ENCODE measurements at regions not wholly inside any gene's neighbourhood (a gene's known extent, or its start where the extent isn't known, plus 50 kb on each side); places are given as distances from the start of the nearest gene placed in this dataset.

DNA sequence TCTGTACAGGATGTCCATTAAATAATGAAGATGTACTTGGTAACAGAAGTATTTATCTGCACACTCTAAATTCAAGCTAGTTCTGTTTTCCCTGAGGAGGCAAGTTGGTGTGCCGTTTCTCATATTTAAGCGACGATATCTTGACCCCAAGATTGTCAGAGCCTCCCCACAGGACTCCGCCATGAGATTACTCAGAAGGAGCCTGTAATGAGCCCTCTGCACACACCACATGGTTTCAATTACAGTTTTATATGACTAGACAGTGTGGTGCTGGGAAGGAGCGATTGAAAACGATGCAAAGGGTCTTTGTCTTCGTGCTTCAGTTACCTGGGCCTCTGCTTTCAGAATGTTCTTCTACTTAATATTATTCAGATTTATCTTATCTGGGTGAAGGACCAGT is 840.4 kb upstream of the WWC1 start:
- DNase-seq, result no peak

DNA sequence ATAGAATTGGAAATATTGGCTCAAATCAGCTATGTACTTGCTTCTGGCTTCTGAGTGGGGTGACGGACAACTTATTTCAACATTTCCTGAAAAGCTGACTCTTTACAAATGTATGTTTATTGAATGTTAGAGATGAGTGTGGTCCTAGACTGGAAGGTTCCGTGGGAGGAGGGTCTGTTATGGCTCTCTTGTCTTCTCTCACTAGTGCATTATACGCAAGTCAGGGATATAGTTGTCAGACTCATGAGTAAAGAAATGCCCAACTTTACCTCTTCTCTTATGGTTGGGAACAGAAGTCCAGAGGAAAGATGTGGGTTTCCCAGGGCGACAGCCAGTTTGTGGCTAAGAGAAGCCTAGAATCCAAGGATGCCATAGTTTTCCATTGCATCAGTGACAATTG is 839.3 kb upstream of the WWC1 start:
- no peak for DNase-seq

DNA sequence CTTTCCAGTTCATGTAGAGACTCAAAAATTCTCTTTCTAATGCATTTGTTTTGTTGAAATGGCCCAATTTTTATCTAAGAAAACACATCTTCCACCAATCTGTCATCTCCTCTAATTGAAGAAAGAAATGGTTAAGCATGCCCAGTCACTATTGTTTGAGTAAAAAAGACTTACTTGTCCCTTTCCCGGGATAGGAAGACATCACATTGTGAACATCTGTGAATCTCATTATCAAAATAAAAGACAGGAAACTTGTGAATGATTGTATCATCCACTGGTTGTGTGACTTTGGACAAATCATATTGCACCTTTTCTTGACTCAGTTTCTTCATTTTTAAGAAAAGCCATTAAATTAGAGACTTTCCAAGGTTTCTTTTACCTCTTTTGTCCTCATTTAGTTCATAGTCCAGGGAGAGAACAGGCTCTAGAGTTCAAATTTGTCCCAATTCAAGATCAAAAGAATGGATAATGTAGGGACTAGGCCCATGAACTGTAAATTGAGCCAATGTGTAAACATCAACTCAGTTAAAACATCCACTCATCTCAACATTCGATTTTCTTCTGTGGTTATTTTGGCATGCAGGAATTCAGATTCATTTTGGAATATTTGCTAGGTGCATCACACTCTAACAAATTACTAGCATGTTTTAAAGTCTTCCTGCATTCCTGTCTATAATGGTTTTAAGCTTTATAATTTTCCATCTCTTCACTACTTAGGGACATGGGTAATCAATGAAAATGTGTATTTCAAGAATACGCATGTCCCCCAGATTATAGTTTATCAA is 838.0 kb upstream of the WWC1 start:
- DNase-seq, result no peak

DNA sequence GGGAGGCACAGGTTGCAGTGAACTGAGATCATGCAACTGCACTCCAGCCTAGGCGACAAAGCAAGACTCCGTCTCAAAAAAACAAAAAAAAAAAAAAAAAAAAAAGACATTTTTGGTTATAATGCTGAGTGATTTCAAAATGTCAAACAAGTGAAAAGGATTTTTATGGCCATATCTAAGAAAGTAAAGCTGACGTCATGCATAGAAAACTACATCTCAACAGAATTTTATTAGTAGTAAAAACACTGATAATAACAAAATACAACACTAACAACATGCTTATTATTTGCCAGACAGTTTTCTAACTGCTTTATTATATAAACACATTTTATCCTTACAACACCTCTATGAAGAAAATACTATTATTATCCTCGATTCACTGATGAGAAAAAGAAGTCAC is 833.0 kb upstream of the WWC1 start:
- DNase-seq, result no peak

DNA sequence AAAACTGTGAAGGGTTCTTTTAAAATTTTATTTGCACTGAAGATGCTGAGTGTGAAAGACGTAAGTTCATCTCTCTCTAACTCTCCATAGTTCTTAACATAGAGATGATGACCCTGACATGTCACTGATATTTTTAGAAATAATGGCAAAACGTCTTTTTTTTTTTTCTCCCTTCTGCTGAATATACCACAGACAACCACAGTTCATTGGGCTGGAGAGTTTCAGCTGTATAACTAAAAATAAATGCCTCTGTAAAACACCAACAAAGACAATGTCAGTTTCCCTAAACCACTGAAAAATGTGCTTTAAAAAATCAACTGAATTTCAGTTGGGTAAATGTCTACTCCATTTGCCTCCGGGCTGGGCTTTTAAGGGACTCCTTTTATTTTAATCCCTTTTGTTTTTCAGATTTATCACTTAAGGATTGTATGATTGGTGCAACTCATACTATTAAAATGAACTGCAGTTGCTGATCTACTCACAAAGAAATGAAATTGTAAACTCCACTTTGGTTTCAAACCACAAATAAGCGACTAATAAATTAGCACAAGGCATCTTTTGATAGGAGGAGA is 830.9 kb upstream of the WWC1 start:
- DNase-seq, result no peak

DNA sequence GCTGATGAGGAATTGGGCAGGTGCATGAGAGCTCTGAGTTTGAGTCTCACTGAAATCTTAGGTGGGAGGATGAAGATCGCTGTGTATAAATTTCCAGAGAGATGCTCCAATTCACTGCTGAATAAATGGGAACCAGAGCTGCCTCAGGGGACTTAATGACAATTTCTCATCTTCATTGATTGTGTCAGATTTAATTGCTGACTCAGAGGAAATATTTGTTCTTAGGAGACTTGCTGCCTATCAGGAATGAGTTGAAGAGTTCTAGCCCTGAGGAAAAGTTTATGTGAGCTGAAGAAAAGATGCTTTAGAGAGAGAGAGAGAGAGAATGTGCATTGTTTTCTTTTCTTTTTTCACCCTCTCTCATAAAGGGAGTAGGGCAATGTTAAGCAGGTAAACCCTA is 827.5 kb upstream of the WWC1 start:
- DNase-seq, result no peak

DNA sequence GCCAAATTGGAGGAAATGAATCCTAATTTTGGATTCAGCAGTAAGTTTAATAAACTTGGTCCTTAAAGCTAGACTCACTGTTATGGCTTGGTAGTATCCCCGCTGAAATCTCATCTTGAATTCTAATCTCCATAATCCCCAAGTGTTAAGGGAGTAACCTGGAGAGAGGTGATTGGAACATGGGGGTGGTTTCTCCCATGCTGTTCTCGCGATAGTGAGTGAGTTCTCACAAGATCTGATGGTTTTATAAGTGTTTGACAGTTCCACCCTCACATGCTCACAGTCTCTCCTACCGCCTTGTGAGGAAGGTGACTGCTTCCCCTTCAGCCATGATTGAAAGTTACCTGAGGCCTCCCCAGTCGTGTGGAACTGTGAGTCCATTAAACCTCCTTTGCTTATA is 824.5 kb upstream of the WWC1 start:
- no peak for DNase-seq

DNA sequence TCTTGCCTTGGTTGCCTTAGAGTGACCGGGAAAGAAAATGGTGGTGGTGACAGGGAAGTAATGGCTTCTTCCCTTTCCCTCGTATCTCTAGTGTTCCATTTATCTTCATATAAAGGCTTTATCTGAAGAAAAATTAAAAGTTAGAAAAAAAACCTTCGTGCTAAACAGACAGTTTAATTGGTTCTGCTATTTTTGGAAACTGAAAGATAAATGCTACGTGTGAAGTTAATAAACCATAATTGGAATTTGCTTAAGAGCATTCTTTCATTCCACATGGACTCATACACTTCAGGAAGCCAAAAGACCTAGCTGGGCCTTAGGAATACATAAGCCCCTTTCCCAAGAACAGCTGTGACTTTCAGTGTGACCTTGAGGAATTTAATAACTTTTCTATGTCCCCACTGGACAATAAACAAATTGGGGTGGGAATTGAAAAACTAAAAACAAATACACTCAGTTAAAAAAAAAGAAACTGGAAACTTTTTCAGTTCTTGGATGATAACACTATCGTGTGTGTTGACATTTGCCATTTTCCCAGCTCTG is 818.8 kb upstream of the WWC1 start:
- DNase-seq, result no peak

DNA sequence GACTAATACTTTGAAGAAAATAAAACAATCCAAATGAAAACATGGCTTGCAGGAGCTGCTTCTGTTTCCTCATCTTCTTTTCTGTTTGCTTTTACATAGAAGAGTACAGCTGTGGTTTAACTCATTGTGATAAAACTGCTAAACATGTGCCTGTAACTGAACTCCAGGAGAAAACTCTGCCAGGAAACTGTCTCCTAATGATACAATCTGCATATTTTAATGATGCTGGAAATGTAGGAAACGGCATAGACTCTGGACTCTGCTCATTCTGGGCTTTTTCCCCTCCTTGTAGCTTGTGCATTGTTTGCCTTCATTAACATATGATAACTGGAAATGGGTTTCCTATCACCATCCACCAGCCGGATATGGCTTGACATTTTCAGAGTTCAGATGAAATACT is 813.3 kb upstream of the WWC1 start:
- DNase-seq, result no peak

DNA sequence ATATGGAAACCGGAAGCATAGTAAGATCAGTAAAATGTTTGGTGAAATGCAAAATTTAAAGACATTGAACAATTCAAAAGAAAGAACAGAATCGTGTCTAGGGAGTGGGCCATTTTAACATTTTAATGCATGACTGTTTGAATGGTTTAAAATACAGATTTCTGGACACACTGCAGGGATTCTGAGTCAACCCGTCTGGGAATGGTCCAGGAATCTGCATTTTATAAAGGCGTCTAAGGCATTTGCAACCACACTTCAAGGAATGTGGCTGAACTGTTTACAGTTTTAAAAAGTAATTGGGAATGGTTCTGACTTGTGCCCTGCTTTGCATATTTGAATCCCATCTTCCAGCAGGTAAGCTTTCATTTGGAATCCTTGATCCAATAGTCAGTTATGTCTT is 811.7 kb upstream of the WWC1 start:
- no peak for DNase-seq

DNA sequence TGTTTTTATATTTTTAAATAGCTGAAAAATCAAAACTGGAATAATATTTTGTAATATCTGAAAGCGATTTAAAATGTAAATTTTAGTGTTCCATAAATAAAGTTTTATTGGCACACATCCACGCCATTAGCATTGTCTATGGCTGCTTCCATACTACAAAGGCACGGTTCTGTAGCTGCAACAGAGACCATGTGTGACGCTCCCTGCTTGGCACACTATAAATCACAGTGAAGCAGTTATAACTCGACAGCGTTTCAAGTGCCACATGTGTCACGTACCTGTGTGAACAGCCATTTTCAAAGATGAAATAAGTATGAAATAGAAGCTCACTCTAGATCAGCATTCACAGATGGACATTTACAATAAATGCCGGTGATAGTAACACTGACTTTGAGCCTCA is 810.1 kb upstream of the WWC1 start:
- no peak for DNase-seq

DNA sequence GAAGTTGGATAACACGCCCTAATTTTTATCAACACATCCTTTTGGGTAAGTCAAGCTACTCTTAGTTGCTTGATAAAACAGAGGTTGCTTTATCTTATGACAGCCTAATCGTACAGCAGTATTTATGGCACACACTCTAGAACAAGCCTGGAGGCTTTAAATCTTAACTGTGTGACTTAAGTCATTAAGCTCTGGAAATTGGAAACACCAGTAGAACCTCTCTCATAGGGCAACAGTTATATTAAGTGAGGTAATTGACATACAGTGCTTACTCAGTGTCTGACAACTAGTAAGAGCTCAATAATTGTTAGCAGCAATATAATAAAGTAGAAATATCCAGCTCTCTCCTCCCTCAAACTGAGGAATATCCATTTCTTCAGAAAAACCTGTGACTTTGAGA is 808.9 kb upstream of the WWC1 start:
- DNase-seq, result no peak

DNA sequence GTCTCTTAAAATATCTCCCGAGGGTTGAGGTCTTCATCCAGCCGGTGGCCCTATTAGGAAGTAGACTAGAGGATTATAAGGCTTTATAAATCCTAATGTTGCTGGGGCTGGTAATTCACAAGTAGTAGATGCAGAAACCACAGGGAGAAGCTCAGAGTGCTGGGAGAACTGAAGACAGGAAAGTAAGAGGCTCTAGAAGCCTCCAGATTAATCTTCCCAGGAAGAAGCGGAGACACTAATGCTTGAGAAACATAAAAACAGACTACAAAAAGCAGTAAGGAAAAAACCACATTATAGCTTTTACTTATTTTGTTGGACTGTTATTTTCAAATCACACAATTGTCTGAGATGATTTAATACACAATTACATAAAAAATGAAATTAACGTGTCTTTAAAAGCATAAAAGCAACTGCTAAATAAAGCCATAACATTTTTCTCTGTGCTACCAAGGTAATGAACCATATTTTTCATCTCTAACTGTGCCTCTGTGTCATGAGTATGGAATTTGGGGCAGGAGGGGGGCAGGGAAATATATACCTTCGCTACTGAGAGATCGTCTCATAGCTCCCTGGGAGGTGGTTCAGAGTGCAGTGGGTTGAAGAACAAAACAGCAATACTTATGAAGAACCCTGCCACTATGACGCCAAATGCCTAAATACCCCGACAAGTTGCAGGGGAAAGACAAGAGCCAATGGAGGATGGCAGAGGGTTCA is 806.2 kb upstream of the WWC1 start:
- no peak for DNase-seq

DNA sequence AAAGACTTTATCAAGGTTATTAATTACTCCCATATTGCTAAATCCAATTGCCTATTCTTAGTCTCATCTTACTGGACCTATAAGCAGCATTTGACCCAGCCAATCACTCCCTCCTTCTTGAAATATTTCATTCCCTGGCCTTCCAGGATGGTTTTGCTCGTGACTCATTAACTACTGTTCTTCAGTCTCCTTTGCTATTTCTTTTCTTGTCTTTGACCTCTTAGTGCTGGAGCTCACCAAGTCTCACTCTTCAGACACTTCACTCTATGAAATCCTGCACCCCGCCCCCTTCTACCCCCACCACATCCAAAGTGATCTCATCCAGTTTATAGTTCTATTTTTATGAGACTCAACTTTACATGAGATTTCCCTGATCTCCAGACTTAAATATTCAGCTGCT is 803.1 kb upstream of the WWC1 start:
- DNase-seq, result no peak

DNA sequence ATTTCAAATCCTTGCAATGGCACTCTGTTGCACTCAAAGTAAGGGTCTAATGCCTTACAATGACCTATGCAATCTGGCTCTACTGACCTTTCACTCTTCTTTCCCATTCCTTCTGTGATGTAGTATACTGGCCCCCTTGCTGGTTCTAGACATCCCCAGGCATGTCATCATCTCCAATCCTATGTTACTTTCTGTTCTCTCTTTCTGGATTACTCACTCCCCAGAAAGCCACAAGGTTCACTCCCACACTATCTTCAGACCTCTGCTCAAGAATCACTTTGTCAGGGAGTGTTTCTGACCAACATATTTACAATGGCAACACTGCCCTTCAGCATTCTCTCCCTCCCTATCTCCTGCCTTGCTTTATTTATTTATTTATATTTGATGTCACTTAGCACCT is 802.2 kb upstream of the WWC1 start:
- DNase-seq, result no peak

DNA sequence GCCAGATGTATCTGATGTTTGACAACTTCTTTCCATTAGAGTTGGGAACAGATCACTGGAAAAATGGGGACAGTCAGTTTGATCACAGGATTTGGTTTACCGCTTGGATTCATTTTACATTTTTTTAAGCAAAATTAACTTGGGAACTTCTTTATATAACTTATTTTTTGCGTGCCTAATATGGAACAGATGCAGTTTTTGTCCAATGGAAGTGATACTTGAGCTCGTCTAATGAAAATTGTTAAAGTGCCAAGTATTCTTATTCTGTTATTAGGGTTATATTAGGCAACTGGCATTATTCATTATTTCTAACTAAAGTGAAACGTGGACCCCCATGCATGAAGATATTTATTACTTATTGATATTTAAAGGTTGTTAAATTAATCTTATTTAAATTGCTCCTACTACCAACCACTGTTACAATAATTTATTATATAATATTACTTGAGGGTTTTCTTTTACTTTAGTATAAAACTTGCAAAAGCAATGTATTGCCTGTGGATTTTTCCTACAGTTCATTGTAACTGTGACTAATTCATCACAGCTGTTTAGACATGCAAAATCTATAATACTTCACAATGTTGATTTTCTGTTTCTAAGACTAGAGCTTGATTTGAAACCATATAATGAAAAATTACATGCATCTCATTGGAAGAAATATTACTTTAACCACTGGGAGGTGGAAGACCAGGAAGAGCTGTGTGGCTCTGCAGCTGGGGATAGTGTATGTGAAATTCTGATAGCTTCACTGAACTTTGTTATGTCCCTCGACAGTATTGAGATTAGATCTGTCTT is 787.3 kb upstream of the WWC1 start:
- DNase-seq, result no peak

DNA sequence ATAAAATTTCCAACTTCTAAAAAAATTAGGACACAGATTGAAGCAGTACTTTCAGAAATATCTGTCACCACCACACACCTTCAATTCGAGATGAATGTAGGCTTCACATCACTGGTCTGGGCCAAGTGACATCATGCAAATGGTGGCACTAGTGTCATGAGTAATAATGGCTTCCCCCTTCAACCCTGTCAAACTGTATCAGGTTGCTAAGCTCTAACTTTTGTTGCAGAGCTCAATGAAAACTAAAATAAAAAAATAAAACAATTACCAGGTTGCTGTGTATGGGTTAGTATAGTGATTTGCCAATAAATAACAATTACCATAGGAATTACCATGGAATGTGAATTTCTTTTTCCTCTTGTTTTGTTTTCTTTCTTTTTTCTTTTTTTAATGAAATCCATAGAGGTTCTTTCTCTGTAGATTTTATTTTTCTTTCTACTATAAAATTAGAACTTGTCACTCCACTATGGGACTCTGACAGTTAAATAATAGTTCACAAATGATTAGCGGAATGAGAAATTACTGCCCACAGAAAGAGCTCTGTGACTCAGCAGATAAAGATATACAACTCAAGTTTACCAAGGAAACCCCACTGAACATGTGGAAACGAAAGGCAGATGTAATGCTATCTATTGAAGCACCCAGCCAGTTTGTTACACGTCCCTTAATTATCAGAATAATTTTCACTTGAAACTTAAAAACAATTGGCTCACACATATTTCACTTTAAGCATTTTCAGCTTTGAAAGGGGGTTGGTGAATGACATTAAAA is 783.8 kb upstream of the WWC1 start:
- DNase-seq, result no peak

DNA sequence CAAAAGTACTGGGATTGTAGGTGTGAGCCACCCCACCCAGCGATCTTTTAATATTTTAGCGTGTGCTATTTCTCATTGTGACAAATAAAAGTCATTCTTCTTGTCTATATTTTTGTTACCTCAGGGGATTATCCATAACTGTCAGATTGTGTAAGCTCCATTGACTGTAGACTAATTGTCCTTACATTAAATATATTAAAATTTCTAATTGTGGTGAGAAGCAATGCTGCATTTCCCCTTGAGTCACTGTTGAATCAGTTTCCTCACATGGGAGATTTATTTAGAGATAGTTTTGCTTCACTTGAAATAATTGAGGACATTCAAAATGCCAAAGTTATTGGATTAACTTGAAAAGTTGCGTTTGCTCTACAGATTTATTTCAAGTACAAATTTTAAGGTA is 782.4 kb upstream of the WWC1 start:
- no peak for DNase-seq

DNA sequence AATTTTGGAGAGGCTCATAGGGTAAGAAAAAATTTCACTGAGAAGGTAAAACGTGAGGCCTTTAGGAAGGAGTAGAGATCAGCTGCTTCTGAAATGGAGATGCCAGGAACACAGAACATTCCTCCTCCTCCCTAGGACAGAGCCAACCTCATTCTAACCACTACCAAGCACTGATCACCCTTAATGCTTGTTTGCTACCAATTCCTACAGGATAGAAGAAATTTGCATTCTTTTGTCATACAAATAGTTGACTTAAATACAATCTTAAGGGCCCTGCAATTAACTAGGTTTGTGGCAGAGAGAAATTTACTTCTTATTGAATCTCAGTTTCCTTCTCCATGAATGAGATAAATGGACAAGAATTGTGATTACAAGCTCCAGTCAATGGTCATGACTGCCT is 780.2 kb upstream of the WWC1 start:
- DNase-seq, result no peak

DNA sequence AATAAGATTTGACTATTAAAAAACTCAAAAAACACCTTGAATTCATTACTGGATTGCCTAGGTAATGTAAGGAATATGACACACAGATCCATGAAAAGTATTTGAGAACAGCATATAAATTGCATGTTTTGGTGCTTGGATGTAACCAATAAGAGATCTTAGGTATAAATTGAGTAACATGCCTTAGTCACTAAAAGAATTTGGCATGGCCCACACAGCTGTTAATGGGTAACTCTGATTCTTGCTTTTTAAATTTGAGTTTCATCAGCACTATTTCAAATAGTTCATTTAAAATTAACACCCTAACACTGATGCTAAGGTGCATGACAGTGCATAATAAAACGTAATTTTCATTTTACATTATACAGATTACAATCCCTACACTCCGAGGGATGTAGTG is 779.3 kb upstream of the WWC1 start:
- DNase-seq, result no peak

DNA sequence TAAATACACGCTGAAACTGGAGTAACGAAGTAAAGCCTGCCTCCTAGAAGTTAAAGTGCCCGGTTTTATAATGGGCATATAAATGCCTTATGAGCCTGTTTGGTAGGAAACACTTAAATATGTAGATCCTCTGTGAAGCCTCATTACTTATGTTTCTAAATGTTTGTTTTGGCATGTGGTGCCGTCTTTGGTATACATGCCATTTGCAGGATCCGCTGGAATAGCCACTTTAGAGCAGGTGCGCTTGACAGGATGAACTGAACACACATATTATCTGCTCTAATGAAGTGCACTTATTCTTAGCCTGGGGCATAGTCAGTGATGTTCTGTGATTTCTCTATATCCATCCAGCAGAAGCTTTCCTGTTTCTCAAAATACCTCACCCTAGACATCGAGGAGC is 778.1 kb upstream of the WWC1 start:
- DNase-seq, result no peak

DNA sequence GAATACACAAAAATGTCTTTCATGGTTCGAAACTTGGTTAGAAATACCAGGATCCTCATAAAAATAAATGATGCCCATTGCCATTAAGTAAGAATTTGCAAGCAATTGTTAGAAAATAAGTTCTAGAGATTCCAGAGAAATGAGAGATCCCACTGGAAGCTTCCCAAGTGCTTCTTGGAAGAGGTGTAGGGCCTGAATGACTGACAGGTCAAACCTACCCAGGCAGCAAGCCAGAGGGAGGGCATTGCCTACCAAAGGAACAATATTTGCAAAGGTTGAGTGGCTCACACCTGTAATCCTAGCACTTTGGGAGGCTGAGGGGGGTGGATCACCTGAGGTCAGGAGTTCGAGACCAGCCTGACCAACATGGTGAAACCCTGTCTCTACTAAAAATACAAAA is 777.0 kb upstream of the WWC1 start:
- no peak for DNase-seq

DNA sequence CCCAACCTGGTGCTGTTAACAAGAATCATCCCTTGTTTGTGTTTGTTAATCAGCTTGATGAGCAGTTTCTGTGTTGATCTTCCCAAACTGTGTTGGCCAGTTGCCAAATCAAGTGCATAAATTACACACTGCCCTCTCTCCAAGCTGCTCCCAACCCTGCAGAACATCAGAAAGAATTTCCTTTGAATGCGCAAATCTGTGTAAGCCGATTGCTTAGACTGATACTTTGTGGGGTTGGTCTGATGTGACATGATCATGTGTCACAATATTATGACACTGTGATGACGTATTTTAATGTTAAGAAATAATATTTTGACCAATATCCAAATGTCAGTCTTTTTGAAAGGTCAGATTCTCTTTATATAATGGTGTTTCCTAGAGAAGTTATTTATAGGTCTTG is 766.4 kb upstream of the WWC1 start:
- DNase-seq, result no peak
